ENCODE measurements at regions not wholly inside any gene's neighbourhood (a gene's known extent, or its start where the extent isn't known, plus 50 kb on each side); places are given as distances from the start of the nearest gene placed in this dataset.

- no peak for DNase-seq (ENCODE audit: low read depth in 6 of 9, low spot score in 9 of 9)
- Histone ChIP-seq H3K9me3 (ENCODE audit: control insufficient read depth in 2 of 2, insufficient read depth in 1 of 2, low read length in 1 of 2) (no peaks in the 10 kb centered on the region), H3K27ac (ENCODE audit: low read depth in 1 of 2, low read length in 1 of 2) (no peak overlapping the region), H3K4me3 (ENCODE audit: low read length in 2 of 2) (no peak overlapping the region), H3K4me1 (ENCODE audit: control insufficient read depth in 2 of 2, insufficient read depth in 2 of 2, low read length in 2 of 2) (no peaks in the 10 kb centered on the region), H3K27me3 (ENCODE audit: control insufficient read depth in 2 of 2, insufficient read depth in 1 of 2, low read length in 1 of 2) (no peaks in the 10 kb centered on the region), H3K36me3 (ENCODE audit: control insufficient read depth in 2 of 2, insufficient read depth in 2 of 2, low read length in 1 of 2) (no peaks in the 10 kb centered on the region)
- 73% methylated on average over 3 of the region's 3 CpGs for WGBS
Observed at GRCh38 chr1:113320972-113321680, 69.2 kb upstream of the MAGI3 start.

GRCh38 chr1:113321771-113322387 is 68.4 kb upstream of the MAGI3 start:
- Histone ChIP-seq H3K4me1 (ENCODE audit: control insufficient read depth in 2 of 2, insufficient read depth in 2 of 2, low read length in 2 of 2) (no peaks in the 10 kb centered on the region), H3K27me3 (ENCODE audit: control insufficient read depth in 2 of 2, insufficient read depth in 1 of 2, low read length in 1 of 2) (no peaks in the 10 kb centered on the region), H3K9me3 (ENCODE audit: control insufficient read depth in 2 of 2, insufficient read depth in 1 of 2, low read length in 1 of 2) (no peaks in the 10 kb centered on the region), H3K4me3 (ENCODE audit: low read length in 2 of 2) (no peak overlapping the region), H3K27ac (ENCODE audit: low read depth in 1 of 2, low read length in 1 of 2) (no peak overlapping the region), H3K36me3 (ENCODE audit: control insufficient read depth in 2 of 2, insufficient read depth in 2 of 2, low read length in 1 of 2) (no peaks in the 10 kb centered on the region)
- no peak for DNase-seq (ENCODE audit: low read depth in 6 of 9, low spot score in 9 of 9)
- WGBS, result 96% methylated on average over 3 of the region's 3 CpGs

GRCh38 chr1:113322439-113322838 is 67.9 kb upstream of the MAGI3 start:
- no peak for DNase-seq (ENCODE audit: low read depth in 6 of 9, low spot score in 9 of 9)
- no peak overlapping the region for H3K27ac ChIP-seq (ENCODE audit: low read depth in 1 of 2, low read length in 1 of 2)
- no peaks in the 10 kb centered on the region for H3K27me3 ChIP-seq (ENCODE audit: control insufficient read depth in 2 of 2, insufficient read depth in 1 of 2, low read length in 1 of 2)
- H3K4me1 ChIP-seq (ENCODE audit: control insufficient read depth in 2 of 2, insufficient read depth in 2 of 2, low read length in 2 of 2), result no peaks in the 10 kb centered on the region
- H3K4me3 ChIP-seq (ENCODE audit: low read length in 2 of 2), result no peak overlapping the region
- 98% methylated on average over 1 of the region's 1 CpG for WGBS
- H3K9me3 ChIP-seq (ENCODE audit: control insufficient read depth in 2 of 2, insufficient read depth in 1 of 2, low read length in 1 of 2), result no peaks in the 10 kb centered on the region
- no peaks in the 10 kb centered on the region for H3K36me3 ChIP-seq (ENCODE audit: control insufficient read depth in 2 of 2, insufficient read depth in 2 of 2, low read length in 1 of 2)

GRCh38 chr1:113325022-113325421 is 65.3 kb upstream of the MAGI3 start:
- Histone ChIP-seq H3K4me1 (ENCODE audit: control insufficient read depth in 2 of 2, insufficient read depth in 2 of 2, low read length in 2 of 2) (no peaks in the 10 kb centered on the region), H3K27me3 (ENCODE audit: control insufficient read depth in 2 of 2, insufficient read depth in 1 of 2, low read length in 1 of 2) (no peaks in the 10 kb centered on the region), H3K4me3 (ENCODE audit: low read length in 2 of 2) (no peak overlapping the region), H3K27ac (ENCODE audit: low read depth in 1 of 2, low read length in 1 of 2) (no peak overlapping the region), H3K9me3 (ENCODE audit: control insufficient read depth in 2 of 2, insufficient read depth in 1 of 2, low read length in 1 of 2) (no peaks in the 10 kb centered on the region), H3K36me3 (ENCODE audit: control insufficient read depth in 2 of 2, insufficient read depth in 2 of 2, low read length in 1 of 2) (no peaks in the 10 kb centered on the region)
- DNase-seq (ENCODE audit: low read depth in 6 of 9, low spot score in 9 of 9), result no peak
- 93% methylated on average over 3 of the region's 3 CpGs for WGBS

DNA sequence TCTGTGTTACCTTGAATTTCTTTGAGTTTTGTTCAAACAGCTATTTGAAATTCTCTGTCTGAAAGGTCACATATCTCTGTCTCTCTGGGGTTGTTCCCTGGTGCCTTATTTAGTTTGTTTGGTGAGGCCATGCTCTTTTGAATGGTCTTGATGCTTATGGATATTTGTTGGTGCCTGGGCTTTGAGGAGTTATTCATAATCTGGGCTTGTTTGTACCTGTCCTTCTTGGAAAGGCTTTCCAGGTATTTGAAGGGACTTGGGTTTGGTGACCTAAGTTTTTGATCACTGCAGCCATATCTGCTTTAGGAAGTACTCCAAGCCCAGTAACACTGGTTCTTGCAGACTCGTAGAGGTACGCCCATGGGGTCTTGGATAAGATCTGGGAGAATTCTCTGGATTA is 63.3 kb upstream of the MAGI3 start:
- Histone ChIP-seq H3K4me1 (ENCODE audit: control insufficient read depth in 2 of 2, insufficient read depth in 2 of 2, low read length in 2 of 2) (no peaks in the 10 kb centered on the region), H3K27me3 (ENCODE audit: control insufficient read depth in 2 of 2, insufficient read depth in 1 of 2, low read length in 1 of 2) (no peaks in the 10 kb centered on the region), H3K36me3 (ENCODE audit: control insufficient read depth in 2 of 2, insufficient read depth in 2 of 2, low read length in 1 of 2) (no peaks in the 10 kb centered on the region), H3K27ac (ENCODE audit: low read depth in 1 of 2, low read length in 1 of 2) (no peak overlapping the region), H3K9me3 (ENCODE audit: control insufficient read depth in 2 of 2, insufficient read depth in 1 of 2, low read length in 1 of 2) (no peaks in the 10 kb centered on the region), H3K4me3 (ENCODE audit: low read length in 2 of 2) (no peak overlapping the region)
- WGBS, result 98% methylated on average over 2 of the region's 2 CpGs
- no peak for DNase-seq (ENCODE audit: low read depth in 6 of 9, low spot score in 9 of 9)

GRCh38 chr1:113333056-113333455 is 57.3 kb upstream of the MAGI3 start:
- Histone ChIP-seq H3K27ac (ENCODE audit: low read depth in 1 of 2, low read length in 1 of 2) (no peak overlapping the region), H3K4me3 (ENCODE audit: low read length in 2 of 2) (no peak overlapping the region), H3K9me3 (ENCODE audit: control insufficient read depth in 2 of 2, insufficient read depth in 1 of 2, low read length in 1 of 2) (no peaks in the 10 kb centered on the region), H3K27me3 (ENCODE audit: control insufficient read depth in 2 of 2, insufficient read depth in 1 of 2, low read length in 1 of 2) (no peaks in the 10 kb centered on the region), H3K36me3 (ENCODE audit: control insufficient read depth in 2 of 2, insufficient read depth in 2 of 2, low read length in 1 of 2) (no peaks in the 10 kb centered on the region), H3K4me1 (ENCODE audit: control insufficient read depth in 2 of 2, insufficient read depth in 2 of 2, low read length in 2 of 2) (no peaks in the 10 kb centered on the region)
- WGBS, result 90% methylated on average over 2 of the region's 2 CpGs
- no peak for DNase-seq (ENCODE audit: low read depth in 6 of 9, low spot score in 9 of 9)

- no peaks in the 10 kb centered on the region for H3K27me3 ChIP-seq (ENCODE audit: control insufficient read depth in 2 of 2, insufficient read depth in 1 of 2, low read length in 1 of 2)
- WGBS, result 91% methylated on average over 1 of the region's 1 CpG
- H3K36me3 ChIP-seq (ENCODE audit: control insufficient read depth in 2 of 2, insufficient read depth in 2 of 2, low read length in 1 of 2), result no peaks in the 10 kb centered on the region
- H3K9me3 ChIP-seq (ENCODE audit: control insufficient read depth in 2 of 2, insufficient read depth in 1 of 2, low read length in 1 of 2), result no peaks in the 10 kb centered on the region
- no peak for DNase-seq (ENCODE audit: low read depth in 6 of 9, low spot score in 9 of 9)
- H3K4me3 ChIP-seq (ENCODE audit: low read length in 2 of 2), result no peak overlapping the region
- H3K27ac ChIP-seq (ENCODE audit: low read depth in 1 of 2, low read length in 1 of 2), result no peak overlapping the region
- no peaks in the 10 kb centered on the region for H3K4me1 ChIP-seq (ENCODE audit: control insufficient read depth in 2 of 2, insufficient read depth in 2 of 2, low read length in 2 of 2)
Observed at GRCh38 chr1:113340038-113340437, 50.3 kb upstream of the MAGI3 start.
